RWPE1 (cell line): ENCODE measurements at regions not wholly inside any gene's neighbourhood (a gene's known extent, or its start where the extent isn't known, plus 50 kb on each side); places are given as distances from the start of the nearest gene placed in this dataset.

ENCODE experiments used
- CTCF ChIA-PET: fragments of 350-600 bp; sonication (Branson Sonifier 250); formaldehyde crosslinking; extraction: SDS; loops from one replicate; lab custom pipeline; 2021; lab: Yijun Ruan, JAX
- POLR2A ChIA-PET: fragments of 400-600 bp; formaldehyde crosslinking; extraction: SDS; loops from one replicate; lab custom pipeline; 2020; ENCODE audit warnings: antibody characterized with exemption; ENCODE audit not compliant: low non-redundant PET; lab: Yijun Ruan, JAX
- DNase-seq: peaks from one replicate; pipeline ENCODE4 v3.0.0; 2012; ENCODE audit warnings: low spot score
- H3K27ac ChIP-seq: fragments of 450-650 bp; 2 replicates; pipeline ENCODE4 v1.5.1; 2017
- TF ChIP-seq, protein P1 (sequence below): fragments of 450-650 bp; conservative IDR thresholded peaks from 2 replicates; pipeline ENCODE4 v1.5.1; 2017; ENCODE audit warnings: low read depth, mild to moderate bottlenecking

- ChIA-PET POLR2A (no interaction called here), CTCF (no interaction called here)
- H3K27ac ChIP-seq = no peak overlapping the region
- TF ChIP-seq, protein P1, sequence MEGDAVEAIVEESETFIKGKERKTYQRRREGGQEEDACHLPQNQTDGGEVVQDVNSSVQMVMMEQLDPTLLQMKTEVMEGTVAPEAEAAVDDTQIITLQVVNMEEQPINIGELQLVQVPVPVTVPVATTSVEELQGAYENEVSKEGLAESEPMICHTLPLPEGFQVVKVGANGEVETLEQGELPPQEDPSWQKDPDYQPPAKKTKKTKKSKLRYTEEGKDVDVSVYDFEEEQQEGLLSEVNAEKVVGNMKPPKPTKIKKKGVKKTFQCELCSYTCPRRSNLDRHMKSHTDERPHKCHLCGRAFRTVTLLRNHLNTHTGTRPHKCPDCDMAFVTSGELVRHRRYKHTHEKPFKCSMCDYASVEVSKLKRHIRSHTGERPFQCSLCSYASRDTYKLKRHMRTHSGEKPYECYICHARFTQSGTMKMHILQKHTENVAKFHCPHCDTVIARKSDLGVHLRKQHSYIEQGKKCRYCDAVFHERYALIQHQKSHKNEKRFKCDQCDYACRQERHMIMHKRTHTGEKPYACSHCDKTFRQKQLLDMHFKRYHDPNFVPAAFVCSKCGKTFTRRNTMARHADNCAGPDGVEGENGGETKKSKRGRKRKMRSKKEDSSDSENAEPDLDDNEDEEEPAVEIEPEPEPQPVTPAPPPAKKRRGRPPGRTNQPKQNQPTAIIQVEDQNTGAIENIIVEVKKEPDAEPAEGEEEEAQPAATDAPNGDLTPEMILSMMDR = no peak
- DNase-seq = no peak
Measured at GRCh38 chr5:12183003-12183402, 278.8 kb upstream of the CTNND2 start.

DNA sequence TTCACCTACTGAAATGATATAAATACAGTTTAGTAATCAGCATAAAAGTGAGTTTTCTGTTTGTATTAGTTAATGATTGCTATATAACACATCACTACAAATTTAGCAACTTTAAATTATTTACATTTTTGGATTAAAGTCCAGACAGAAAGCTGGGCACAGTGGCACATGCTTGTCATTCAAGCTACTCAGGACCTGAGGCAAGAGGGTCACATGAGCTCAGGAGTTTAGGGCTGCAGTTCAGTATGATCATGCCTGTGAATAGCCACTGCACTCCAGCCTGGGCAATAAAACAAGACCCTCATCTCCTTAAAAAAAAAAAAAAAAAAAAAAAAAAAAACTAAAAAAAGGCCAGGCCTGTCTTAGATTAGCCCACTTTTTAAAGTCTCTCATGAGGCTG lies 273.6 kb upstream of the CTNND2 start:
- no peak overlapping the region for H3K27ac ChIP-seq
- no peak for DNase-seq
- ChIA-PET POLR2A (no interaction called here), CTCF (no interaction called here)
- TF ChIP-seq, protein P1 = no peak

GRCh38 chr5:12177225-12177624 lies 273.0 kb upstream of the CTNND2 start:
- CTCF ChIA-PET = no interaction called here
- no peak overlapping the region for H3K27ac ChIP-seq
- POLR2A ChIA-PET = no interaction called here
- TF ChIP-seq, protein P1 = no peak
- no peak for DNase-seq

DNA sequence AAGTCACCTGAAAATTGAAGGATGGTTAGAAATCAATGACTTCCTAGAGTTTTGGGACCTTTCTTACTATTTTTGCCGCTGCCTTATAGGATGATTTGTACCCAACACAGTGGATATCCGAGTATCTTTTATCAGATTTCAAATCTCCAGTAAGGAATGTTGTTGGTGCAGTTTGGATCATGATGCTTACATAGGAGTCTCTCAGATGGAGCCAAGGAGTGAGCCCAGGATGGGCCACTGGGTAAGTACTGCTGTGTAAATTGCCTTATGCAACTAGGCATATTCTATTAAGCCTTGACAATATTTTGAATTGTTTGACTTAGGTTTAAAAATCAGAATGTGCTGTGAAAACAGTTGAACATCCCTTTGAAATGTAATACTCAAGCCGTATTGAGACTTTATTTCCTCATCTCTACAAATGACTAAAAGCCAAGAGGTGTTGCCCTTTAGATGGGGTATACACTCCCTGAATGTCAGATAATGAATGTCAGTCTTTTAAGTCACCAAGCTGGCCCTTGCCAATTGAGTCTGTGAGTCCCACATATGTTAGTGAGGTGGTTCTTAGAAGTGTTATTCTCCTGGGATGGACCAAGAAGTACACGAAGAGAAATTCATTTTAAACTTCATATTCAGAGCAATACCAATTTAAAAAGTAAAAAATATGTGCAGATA lies 271.8 kb upstream of the CTNND2 start:
- ChIA-PET CTCF (no interaction called here), POLR2A (no interaction called here)

DNA sequence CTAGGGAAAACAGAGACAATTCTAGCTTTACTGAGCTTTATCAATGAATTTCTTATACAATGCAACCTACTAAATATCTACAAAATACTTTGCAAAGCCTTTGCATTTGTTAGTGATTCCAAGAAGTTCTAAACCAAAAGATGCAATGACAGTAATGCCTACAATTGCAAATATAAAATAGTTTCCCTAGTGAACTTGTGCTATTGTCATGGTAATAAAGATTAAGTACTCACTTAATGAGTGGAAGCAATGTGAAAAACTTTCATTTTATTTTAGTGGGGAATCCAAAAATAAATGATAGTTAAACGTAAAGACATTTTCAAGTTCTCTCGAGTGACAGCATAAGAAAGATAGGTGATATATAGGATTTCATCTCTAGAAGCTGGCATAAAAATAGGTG lies 270.5 kb upstream of the CTNND2 start:
- TF ChIP-seq, protein P1 = no peak
- POLR2A ChIA-PET = no interaction called here
- no peak for DNase-seq
- CTCF ChIA-PET = interaction anchor here (0.6 kb wide), 2 partner anchors 69 to 331 kb away, joined by 3 to 8 read pairs; no protein-coding TSS in a partner anchor
- no peak overlapping the region for H3K27ac ChIP-seq

More for the DNA sequence above, 271.8 kb upstream of the CTNND2 start:
- DNase-seq = no peak
- TF ChIP-seq, protein P1 = no peak
- H3K27ac ChIP-seq = no peak overlapping the region

DNA sequence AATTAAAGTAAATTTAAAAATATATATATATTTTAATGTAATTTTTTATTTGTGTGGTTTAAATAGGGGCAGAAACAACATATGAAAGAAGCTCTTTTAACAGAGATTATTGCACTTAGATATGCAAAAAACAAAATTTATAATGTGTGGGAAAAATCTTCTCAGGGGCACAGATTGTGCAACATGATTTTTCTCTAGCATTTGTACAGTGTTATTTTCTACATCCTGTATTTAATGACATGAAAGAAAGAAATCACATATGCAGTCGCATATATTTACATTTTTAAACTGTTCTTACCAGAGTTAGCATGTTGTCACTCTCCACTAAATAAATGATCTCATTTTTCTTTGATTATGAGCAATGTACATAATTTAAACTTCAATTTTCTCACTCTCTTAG lies 265.3 kb upstream of the CTNND2 start:
- TF ChIP-seq, protein P1 = no peak

More for the DNA sequence above, 265.3 kb upstream of the CTNND2 start:
- CTCF ChIA-PET = no interaction called here
- DNase-seq = no peak
- POLR2A ChIA-PET = no interaction called here
- no peak overlapping the region for H3K27ac ChIP-seq
